T follicular helper cell (primary cell): ENCODE measurements at regions not wholly inside any gene's neighbourhood (a gene's known extent, or its start where the extent isn't known, plus 50 kb on each side); places are given as distances from the start of the nearest gene placed in this dataset.

Source experiments
- DNase-seq: peaks from one replicate; pipeline ENCODE4 v3.0.0-alpha.2; 2020; ENCODE audit warnings: low read depth

GRCh38 chr10:29160150-29160617 lies 128.7 kb upstream of the LYZL1 start:
- no peak for DNase-seq

GRCh38 chr10:29163746-29164145 lies 125.1 kb upstream of the LYZL1 start:
- no peak for DNase-seq

- DNase-seq: no peak
These were observed 122.2 kb upstream of the LYZL1 start for GRCh38 chr10:29166713-29167112.

- DNase-seq: no peak
These were observed 119.8 kb upstream of the LYZL1 start for GRCh38 chr10:29169021-29169420.

DNA sequence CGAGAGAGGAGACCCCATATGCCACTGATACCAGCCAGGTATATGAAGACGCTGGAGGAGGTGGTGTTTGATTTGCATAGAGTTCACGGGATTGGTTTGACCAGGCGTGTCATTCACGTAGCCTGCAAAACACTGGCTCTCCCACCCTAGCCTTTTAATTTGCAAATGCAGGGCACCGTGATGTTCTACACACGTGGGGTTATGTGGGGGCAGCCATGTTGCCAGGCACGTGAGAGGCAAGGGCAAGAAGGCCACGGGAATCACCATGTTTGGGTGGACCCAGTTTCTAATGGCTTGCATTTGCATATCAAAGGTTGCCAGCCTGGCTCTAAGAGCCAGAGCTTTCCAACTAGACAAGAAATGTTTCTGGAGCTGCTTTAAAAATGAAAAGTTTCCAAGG lies 117.2 kb upstream of the LYZL1 start:
- DNase-seq: no peak

- DNase-seq: no peak
These were observed 114.5 kb upstream of the LYZL1 start for GRCh38 chr10:29174389-29174788.

GRCh38 chr10:29176845-29177832 lies 111.7 kb upstream of the LYZL1 start:
- no peak for DNase-seq

DNA sequence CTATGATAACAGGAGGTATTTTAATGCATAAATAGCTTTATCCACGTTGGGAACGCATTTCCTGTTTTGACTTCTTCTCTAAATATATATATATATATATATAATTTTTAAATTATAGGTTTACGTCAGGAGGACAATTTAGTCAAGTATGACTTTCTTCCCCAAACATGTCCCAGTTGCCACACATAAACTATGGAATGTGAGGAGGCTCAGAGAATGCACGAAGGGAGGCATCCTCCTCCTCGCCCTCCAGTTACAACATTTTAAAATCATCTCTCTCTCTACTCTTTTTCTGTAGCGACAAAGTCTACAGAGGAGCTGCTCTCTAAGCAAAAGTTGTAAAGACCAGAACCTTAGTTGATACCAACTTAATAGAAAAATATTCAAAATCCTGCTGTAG lies 106.9 kb upstream of the LYZL1 start:
- no peak for DNase-seq

DNA sequence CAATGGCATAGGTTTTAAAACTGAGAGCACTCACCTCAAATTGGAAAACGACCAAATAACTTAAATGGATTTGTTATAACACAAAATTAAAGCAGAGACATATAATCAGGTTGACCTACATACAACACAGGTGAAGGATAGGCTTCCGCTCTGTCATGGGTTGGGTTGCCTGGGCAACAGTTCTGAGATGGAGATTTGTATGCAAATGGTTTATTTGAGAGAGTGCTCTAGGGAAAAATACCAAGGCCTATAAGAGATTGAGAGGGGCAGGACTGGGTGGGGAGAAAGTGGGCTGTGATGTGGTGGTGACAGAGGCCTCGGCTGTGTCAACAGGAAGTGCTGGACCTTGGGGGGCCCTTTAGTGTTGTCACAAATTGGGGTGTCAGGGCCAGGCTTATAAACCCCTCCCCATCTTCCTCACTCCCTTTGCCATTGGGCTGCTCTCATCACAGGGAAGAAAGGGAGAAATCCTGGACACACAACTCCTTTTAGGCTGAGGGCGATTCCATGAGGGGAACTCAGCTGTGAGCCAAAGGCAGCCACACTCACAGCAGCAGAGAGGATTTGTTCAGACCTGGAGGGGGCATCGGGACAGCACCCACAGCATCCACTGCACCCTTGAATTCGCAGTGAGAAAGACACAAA lies 105.4 kb upstream of the LYZL1 start:
- no peak for DNase-seq

DNA sequence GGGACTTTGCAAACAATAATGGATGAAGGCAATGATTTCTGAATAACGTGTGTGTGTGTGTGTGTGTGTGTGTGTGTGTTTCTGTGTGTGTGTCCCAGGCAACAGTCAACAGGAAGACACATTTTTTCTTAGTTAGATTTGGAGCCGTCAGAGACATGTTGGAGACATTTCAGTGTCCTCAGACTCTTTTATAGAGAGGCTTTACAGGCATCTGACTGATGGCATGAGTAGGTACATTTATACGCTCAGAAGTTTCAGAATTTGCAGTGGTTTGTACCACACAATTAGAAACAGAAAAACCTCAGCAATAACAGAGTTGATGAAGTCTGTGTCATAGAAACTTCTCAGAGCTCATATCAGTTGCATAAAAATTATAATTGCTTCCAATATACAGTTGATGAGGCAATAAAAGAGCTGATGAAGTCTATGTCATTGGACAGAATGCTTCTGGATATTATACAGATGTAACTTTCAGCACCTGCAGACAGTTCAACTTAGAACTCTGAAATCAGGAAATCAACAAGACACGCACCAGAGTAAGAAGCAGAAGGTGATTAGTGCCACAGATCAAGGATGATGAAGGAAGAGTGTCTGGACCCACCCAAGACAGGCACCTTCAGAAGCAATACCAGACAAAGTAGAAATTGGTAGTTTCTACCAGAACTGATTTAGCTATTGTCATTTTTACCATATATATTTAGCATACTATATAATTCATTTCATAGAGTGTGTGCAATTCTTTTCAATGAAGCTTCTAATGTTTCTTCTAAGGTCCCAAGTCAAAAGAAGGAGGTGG lies 104.5 kb upstream of the LYZL1 start:
- DNase-seq: no peak

- no peak for DNase-seq
These were observed 103.8 kb upstream of the LYZL1 start for GRCh38 chr10:29185050-29185449.

DNA sequence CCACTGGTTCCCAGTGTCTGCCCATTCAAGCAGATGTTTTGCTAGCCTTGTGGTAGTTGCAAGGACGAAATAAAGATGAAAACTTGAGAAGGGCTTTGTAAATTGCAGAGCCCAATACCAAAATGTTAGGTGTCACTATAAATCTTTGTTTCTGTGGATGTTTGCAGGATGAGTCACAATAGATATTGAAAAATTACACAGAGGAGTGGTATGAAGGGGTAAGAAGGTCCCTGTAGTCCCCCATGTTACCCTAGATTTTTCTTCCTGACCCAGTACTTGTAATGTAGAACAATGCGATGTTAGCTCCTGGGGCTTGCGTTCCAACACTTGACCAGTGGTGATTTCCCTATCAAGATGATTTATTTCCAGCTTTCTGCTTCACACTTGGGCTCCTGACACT lies 102.6 kb upstream of the LYZL1 start:
- no peak for DNase-seq

DNA sequence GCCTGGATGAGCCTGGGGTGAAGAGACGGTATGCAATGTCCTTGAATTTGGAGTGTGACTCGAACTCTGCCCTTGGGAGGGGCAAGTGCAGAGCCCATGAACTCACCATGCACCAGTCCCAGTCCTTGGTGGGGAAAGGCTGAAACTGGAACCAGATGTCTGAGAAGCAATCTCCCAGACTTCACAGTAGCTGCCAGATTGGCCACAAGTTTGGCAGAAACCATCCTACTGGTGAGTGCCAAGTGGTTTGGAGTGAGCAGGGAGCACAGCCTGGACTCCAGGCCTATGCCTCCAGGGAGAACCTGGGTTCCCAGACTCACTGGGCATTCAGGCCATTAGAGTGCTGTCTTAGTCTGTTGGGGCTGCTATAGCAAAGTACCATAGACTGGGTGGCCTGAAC lies 99.6 kb upstream of the LYZL1 start:
- no peak for DNase-seq

DNA sequence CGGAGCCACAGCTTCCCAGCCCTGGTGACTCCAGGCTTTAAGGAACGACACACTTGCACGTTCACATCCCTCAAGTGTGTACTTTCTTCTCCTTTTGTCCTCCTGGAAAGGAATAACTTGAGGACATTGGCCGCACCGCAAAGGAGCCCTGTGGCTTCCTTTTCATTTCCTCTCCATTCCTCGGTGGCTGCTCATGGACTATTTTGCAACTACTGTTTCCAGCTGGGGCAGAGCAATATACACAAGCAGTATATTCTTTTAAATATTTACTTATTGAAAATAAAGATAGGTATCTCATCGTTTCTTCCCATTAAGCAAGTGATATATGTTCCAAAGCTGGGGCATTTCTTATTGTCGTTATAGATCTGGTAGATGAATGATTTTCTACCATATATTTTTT lies 97.2 kb upstream of the LYZL1 start:
- DNase-seq: no peak

- DNase-seq: no peak
These were observed 89.5 kb upstream of the LYZL1 start for GRCh38 chr10:29199339-29199738.

GRCh38 chr10:29199941-29200679 lies 88.8 kb upstream of the LYZL1 start:
- no peak for DNase-seq

DNA sequence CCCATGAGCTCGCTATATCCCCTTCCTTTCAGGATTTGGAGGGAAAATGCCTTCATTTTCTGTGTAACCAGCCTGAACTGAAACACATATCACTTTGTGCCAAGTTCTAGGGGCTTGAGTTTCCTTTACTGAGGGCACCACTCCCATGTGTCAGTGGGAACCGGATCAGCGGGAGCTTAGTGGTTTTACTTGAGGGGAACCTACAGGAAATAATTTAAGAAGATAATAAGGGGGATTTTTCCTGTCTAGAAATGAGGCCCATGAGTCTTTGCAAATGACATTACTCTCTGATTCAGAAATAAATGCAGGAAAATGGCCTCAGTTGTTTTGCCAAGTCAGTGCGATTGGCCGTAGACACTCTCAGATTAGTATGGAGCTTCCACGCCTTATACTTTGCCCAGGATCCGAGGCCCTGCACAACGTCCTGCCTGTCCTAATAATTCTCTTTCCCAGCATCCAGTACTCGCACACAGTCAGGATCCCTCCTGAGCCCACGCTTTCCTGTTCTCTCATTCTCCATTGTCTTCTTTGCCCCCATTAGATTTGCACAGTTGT lies 86.4 kb upstream of the LYZL1 start:
- no peak for DNase-seq

GRCh38 chr10:29203432-29203831 lies 85.4 kb upstream of the LYZL1 start:
- DNase-seq: no peak

GRCh38 chr10:29204070-29204800 lies 84.6 kb upstream of the LYZL1 start:
- DNase-seq: no peak

DNA sequence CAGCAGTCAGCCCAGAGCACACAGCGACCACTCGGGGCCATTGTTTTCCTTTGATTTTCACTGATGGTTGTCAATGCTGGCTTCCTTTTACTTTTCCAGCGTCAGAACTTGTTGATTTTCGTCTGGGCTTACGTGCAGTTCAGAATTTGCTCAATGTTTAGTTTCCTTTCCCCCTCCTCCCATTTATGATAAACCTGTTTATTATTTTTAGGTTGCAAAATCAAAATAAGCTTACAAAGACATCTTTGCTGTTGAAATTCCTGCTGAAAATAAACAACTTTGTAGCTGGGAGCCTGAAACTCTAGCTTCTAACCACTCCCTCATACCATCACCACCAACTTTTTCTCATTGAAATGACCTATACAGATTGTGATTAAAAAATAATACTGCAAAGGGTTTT lies 83.1 kb upstream of the LYZL1 start:
- DNase-seq: no peak

GRCh38 chr10:29208845-29209244 lies 80.0 kb upstream of the LYZL1 start:
- DNase-seq: no peak
